ENCODE measurements at regions not wholly inside any gene's neighbourhood (a gene's known extent, or its start where the extent isn't known, plus 50 kb on each side); places are given as distances from the start of the nearest gene placed in this dataset.

GRCh38 chrX:9149501-9150245, 115.7 kb upstream of the FAM9B start:
- H3K36me3 ChIP-seq (ENCODE audit: insufficient read depth) = no peaks in the 10 kb centered on the region
- H2AFZ ChIP-seq (ENCODE audit: low read depth) = no peak overlapping the region
- no peak overlapping the region for H3K9ac ChIP-seq
- no peaks in the 10 kb centered on the region for H3K79me2 ChIP-seq (ENCODE audit: insufficient read depth, low read depth)
- no peak overlapping the region for H3K4me3 ChIP-seq (IDR thresholded peaks at IDR 0.05; ENCODE audit: insufficient read depth, low read depth, low read length)
- H3K4me1 ChIP-seq (ENCODE audit: low read depth, poor library complexity, severe bottlenecking) = no peaks in the 10 kb centered on the region
- no peaks in the 10 kb centered on the region for H3K27me3 ChIP-seq (ENCODE audit: insufficient read depth, low read depth)
- no peaks in the 10 kb centered on the region for H4K20me1 ChIP-seq (ENCODE audit: insufficient read depth)
- no peak overlapping the region for H3K4me2 ChIP-seq
- H3K27ac ChIP-seq = no peak overlapping the region
- no peak for TF ChIP-seq CTCF (conservative IDR thresholded peaks at IDR 0.05; ENCODE audit: low read depth, low read length)

GRCh38 chrX:9151772-9152307, 117.9 kb upstream of the FAM9B start:
- no peak overlapping the region for H3K27ac ChIP-seq

GRCh38 chrX:9153300-9153699, 119.4 kb upstream of the FAM9B start:
- H3K4me1 ChIP-seq (ENCODE audit: low read depth, poor library complexity, severe bottlenecking) = no peaks in the 10 kb centered on the region

More at GRCh38 chrX:9151772-9152307, 117.9 kb upstream of the FAM9B start:
- TF ChIP-seq CTCF (conservative IDR thresholded peaks at IDR 0.05; ENCODE audit: low read depth, low read length) = no peak
- H3K36me3 ChIP-seq (ENCODE audit: insufficient read depth) = no peaks in the 10 kb centered on the region
- no peak overlapping the region for H2AFZ ChIP-seq (ENCODE audit: low read depth)
- no peak overlapping the region for H3K4me2 ChIP-seq
- H3K4me3 ChIP-seq (IDR thresholded peaks at IDR 0.05; ENCODE audit: insufficient read depth, low read depth, low read length) = no peak overlapping the region
- no peak overlapping the region for H3K9ac ChIP-seq
- no peaks in the 10 kb centered on the region for H4K20me1 ChIP-seq (ENCODE audit: insufficient read depth)
- H3K4me1 ChIP-seq (ENCODE audit: low read depth, poor library complexity, severe bottlenecking) = no peaks in the 10 kb centered on the region
- no peaks in the 10 kb centered on the region for H3K79me2 ChIP-seq (ENCODE audit: insufficient read depth, low read depth)
- H3K27me3 ChIP-seq (ENCODE audit: insufficient read depth, low read depth) = no peaks in the 10 kb centered on the region

GRCh38 chrX:9158611-9159010, 124.7 kb upstream of the FAM9B start:
- Histone ChIP-seq H4K20me1 (ENCODE audit: insufficient read depth) (no peaks in the 10 kb centered on the region), H3K27me3 (ENCODE audit: insufficient read depth, low read depth) (no peaks in the 10 kb centered on the region), H3K27ac (no peak overlapping the region), H2AFZ (ENCODE audit: low read depth) (no peak overlapping the region), H3K4me1 (ENCODE audit: low read depth, poor library complexity, severe bottlenecking) (peaks cover 9% of the 10 kb centered on the region), H3K4me2 (no peak overlapping the region), H3K36me3 (ENCODE audit: insufficient read depth) (no peaks in the 10 kb centered on the region), H3K4me3 (IDR thresholded peaks at IDR 0.05; ENCODE audit: insufficient read depth, low read depth, low read length) (no peak overlapping the region), H3K9ac (no peak overlapping the region), H3K79me2 (ENCODE audit: insufficient read depth, low read depth) (no peaks in the 10 kb centered on the region)
- TF ChIP-seq CTCF (conservative IDR thresholded peaks at IDR 0.05; ENCODE audit: low read depth, low read length) = no peak

More at GRCh38 chrX:9153300-9153699, 119.4 kb upstream of the FAM9B start:
- Histone ChIP-seq H3K4me2 (no peak overlapping the region), H3K27me3 (ENCODE audit: insufficient read depth, low read depth) (no peaks in the 10 kb centered on the region), H3K79me2 (ENCODE audit: insufficient read depth, low read depth) (no peaks in the 10 kb centered on the region), H3K27ac (no peak overlapping the region), H4K20me1 (ENCODE audit: insufficient read depth) (no peaks in the 10 kb centered on the region), H3K9ac (no peak overlapping the region), H2AFZ (ENCODE audit: low read depth) (no peak overlapping the region), H3K36me3 (ENCODE audit: insufficient read depth) (no peaks in the 10 kb centered on the region), H3K4me3 (IDR thresholded peaks at IDR 0.05; ENCODE audit: insufficient read depth, low read depth, low read length) (no peak overlapping the region)
- no peak for TF ChIP-seq CTCF (conservative IDR thresholded peaks at IDR 0.05; ENCODE audit: low read depth, low read length)
